ENCODE measurements at regions not wholly inside any gene's neighbourhood (a gene's known extent, or its start where the extent isn't known, plus 50 kb on each side); places are given as distances from the start of the nearest gene placed in this dataset.

- no peak overlapping the region for H2AFZ ChIP-seq (ENCODE audit: low read length)
- H4K91ac ChIP-seq (ENCODE audit: insufficient read length, low read depth, low read length): no peak overlapping the region
- no peak overlapping the region for H3K27ac Mint-ChIP-seq
- H4K5ac ChIP-seq (ENCODE audit: insufficient read length, low read depth, low read length): no peak overlapping the region
- H3T11ph ChIP-seq (ENCODE audit: low read length): no peak overlapping the region
- no peak overlapping the region for H3K4ac ChIP-seq (ENCODE audit: low read depth, low read length)
- WGBS (ENCODE audit: extremely low coverage, insufficient read length, low lambda C conversion rate): no CpG with 5 or more reads among the region's 3 CpGs
- H3K79me2 ChIP-seq (ENCODE audit: insufficient read depth, low read length): no peaks in the 10 kb centered on the region
- H2BK20ac ChIP-seq (ENCODE audit: low read depth, low read length, poor library complexity, severe bottlenecking): no peak overlapping the region
- no peaks in the 10 kb centered on the region for H3K9me3 ChIP-seq (ENCODE audit: control insufficient read depth, low read depth, low read length)
- H2BK15ac ChIP-seq (ENCODE audit: low read depth, low read length): no peak overlapping the region
- H3K27ac ChIP-seq (ENCODE audit: insufficient read length, low read depth, low read length): no peak overlapping the region
- H3K9ac ChIP-seq (ENCODE audit: extremely low read depth, insufficient read length, low read length): no peak overlapping the region
- H4K20me1 ChIP-seq (ENCODE audit: control insufficient read depth, insufficient read depth, insufficient read length): no peaks in the 10 kb centered on the region
- H2BK12ac ChIP-seq (ENCODE audit: insufficient read length, low read depth, low read length): no peak overlapping the region
- H3K56ac ChIP-seq (ENCODE audit: insufficient read length, low read depth, low read length): no peak overlapping the region
- H2BK5ac ChIP-seq (ENCODE audit: insufficient read length, low read length): no peak overlapping the region
- H3K4me1 Mint-ChIP-seq: peaks cover 23 to 28% of the 10 kb centered on the region in 2 experiments
- TF ChIP-seq CTCF (conservative IDR thresholded peaks at IDR 0.05): no peak
- H3K23ac ChIP-seq (ENCODE audit: insufficient read length, low read depth, low read length): no peak overlapping the region
- no peaks in the 10 kb centered on the region for H3K79me1 ChIP-seq (ENCODE audit: insufficient read depth, low read depth, low read length, poor library complexity, severe bottlenecking)
- no peak for DNase-seq
- no peak overlapping the region for H3K4me3 Mint-ChIP-seq
- no peak overlapping the region for H4K8ac ChIP-seq (replicated peaks; ENCODE audit: insufficient read length, low read depth, low read length)
- peaks cover 4% of the 10 kb centered on the region; the same call in 1 of the 2 replicates for H3K4me1 ChIP-seq (ENCODE audit: insufficient read depth, low read length)
- no peaks in the 10 kb centered on the region; a peak in 1 of 5 replicates for H3K9me3 Mint-ChIP-seq
- H3K36me3 Mint-ChIP-seq (ENCODE audit: insufficient read depth in 1 of 3, low read depth in 3 of 3): peaks cover 0 to 3% (median 0%) of the 10 kb centered on the region in 3 experiments; a peak in 2 of 7 replicates
- H2BK120ac ChIP-seq (ENCODE audit: low read depth, low read length, poor library complexity, severe bottlenecking): no peak overlapping the region
- no peaks in the 10 kb centered on the region for H3K23me2 ChIP-seq (ENCODE audit: insufficient read length, low read depth, low read length, poor library complexity, severe bottlenecking)
- peaks cover 11% of the 10 kb centered on the region for H3K27me3 Mint-ChIP-seq (ENCODE audit: low read depth)
- H3K4me2 ChIP-seq (ENCODE audit: insufficient read depth, insufficient read length, low read length): no peak overlapping the region
- H3K18ac ChIP-seq (ENCODE audit: insufficient read length, low read depth, low read length): no peak overlapping the region
- H2AK5ac ChIP-seq (ENCODE audit: insufficient read length, low read length): no peak overlapping the region
- no peaks in the 10 kb centered on the region for H3K27me3 ChIP-seq (ENCODE audit: insufficient read depth, low read length)
- no peak overlapping the region for H3K14ac ChIP-seq (ENCODE audit: insufficient read depth, low read length)
Observed at GRCh38 chr2:147171941-147172340, 672.9 kb upstream of the ACVR2A start.
